Type B pancreatic cell (in vitro differentiated cells): ENCODE measurements at regions not wholly inside any gene's neighbourhood (a gene's known extent, or its start where the extent isn't known, plus 50 kb on each side); places are given as distances from the start of the nearest gene placed in this dataset.

ENCODE experiments used
- DNase-seq: peaks from one replicate; pipeline ENCODE4 v3.0.0; 2021; ENCODE audit warnings: mixed read lengths; ENCODE audit not compliant: unreplicated experiment; ENCODE audit errors: extremely low spot score
- H3K27ac Mint-ChIP-seq: 2 replicates; pipeline ENCODE4 v1.8.0; 2021; ENCODE audit warnings: mild to moderate bottlenecking, mixed read lengths
- H3K27me3 Mint-ChIP-seq: 2 replicates; pipeline ENCODE4 v1.8.0; 2021; ENCODE audit warnings: mixed read lengths
- H3K36me3 Mint-ChIP-seq: 2 replicates; pipeline ENCODE4 v1.8.0; 2021; ENCODE audit warnings: mixed read lengths
- H3K4me1 Mint-ChIP-seq: one replicate; pipeline ENCODE4 v1.8.0; 2021; ENCODE audit warnings: mixed read lengths; ENCODE audit not compliant: unreplicated experiment
- H3K4me3 Mint-ChIP-seq: 2 replicates; pipeline ENCODE4 v1.8.0; 2021; ENCODE audit warnings: mild to moderate bottlenecking, mixed read lengths
- H3K9me3 Mint-ChIP-seq: 2 replicates; pipeline ENCODE4 v1.8.0; 2021; ENCODE audit warnings: mixed read lengths
- TF ChIP-seq, protein P1 (sequence below): fragments of 200-600 bp; sonication (generic); conservative IDR thresholded peaks from 2 replicates; pipeline ENCODE4 v1.5.0; 2021; ENCODE audit warnings: antibody characterized with exemption, mild to moderate bottlenecking

DNA sequence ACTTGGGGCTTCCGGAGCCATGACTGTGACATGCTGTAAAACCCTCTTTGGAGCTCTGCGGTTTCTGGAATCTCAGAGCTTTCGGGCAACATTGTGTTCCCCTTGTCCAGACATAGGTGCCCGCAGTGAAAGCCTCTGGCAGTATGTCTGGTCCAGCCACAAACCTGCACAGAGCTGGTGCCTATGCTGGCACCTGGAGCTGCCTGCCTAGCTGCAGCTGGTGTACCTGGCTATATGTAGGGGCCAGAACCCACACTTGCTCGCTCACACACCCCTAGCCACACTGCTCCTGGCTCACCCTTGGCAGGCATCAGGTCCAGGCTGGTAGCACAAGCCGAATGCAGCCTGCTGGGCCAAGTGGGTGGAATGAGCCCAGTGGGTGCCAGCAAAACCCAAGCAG, 861.1 kb downstream of the FLRT2 start:
- Mint-ChIP-seq H3K27me3 (no peaks in the 10 kb centered on the region), H3K36me3 (no peaks in the 10 kb centered on the region), H3K27ac (no peak overlapping the region), H3K9me3 (no peaks in the 10 kb centered on the region), H3K4me3 (no peak overlapping the region), H3K4me1 (no peaks in the 10 kb centered on the region)
- TF ChIP-seq, protein P1, sequence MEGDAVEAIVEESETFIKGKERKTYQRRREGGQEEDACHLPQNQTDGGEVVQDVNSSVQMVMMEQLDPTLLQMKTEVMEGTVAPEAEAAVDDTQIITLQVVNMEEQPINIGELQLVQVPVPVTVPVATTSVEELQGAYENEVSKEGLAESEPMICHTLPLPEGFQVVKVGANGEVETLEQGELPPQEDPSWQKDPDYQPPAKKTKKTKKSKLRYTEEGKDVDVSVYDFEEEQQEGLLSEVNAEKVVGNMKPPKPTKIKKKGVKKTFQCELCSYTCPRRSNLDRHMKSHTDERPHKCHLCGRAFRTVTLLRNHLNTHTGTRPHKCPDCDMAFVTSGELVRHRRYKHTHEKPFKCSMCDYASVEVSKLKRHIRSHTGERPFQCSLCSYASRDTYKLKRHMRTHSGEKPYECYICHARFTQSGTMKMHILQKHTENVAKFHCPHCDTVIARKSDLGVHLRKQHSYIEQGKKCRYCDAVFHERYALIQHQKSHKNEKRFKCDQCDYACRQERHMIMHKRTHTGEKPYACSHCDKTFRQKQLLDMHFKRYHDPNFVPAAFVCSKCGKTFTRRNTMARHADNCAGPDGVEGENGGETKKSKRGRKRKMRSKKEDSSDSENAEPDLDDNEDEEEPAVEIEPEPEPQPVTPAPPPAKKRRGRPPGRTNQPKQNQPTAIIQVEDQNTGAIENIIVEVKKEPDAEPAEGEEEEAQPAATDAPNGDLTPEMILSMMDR = no peak
- DNase-seq = no peak

DNA sequence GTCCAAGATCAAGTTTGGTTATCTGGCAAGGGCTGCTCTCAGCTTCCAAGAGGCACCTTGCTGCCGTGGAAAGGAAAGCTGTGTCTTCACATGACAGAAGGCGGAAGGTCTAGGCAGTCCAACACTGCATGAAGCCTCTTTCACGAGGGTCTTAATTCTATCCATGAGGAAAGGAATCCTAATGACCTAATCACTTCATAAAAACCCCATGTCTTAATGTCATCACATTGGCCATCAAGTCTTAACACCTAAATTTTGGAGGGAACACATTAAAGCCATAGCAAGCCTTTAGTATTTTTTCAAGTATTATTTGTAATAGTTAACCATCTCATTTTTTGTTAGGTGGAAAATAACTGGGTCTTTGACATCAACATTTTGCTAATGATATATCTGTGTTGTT, 858.3 kb downstream of the FLRT2 start:
- TF ChIP-seq, protein P1 = no peak
- no peaks in the 10 kb centered on the region for H3K4me1 Mint-ChIP-seq
- H3K36me3 Mint-ChIP-seq = no peaks in the 10 kb centered on the region
- no peaks in the 10 kb centered on the region for H3K9me3 Mint-ChIP-seq
- no peak overlapping the region for H3K27ac Mint-ChIP-seq
- H3K27me3 Mint-ChIP-seq = no peaks in the 10 kb centered on the region
- H3K4me3 Mint-ChIP-seq = no peak overlapping the region
- no peak for DNase-seq

DNA sequence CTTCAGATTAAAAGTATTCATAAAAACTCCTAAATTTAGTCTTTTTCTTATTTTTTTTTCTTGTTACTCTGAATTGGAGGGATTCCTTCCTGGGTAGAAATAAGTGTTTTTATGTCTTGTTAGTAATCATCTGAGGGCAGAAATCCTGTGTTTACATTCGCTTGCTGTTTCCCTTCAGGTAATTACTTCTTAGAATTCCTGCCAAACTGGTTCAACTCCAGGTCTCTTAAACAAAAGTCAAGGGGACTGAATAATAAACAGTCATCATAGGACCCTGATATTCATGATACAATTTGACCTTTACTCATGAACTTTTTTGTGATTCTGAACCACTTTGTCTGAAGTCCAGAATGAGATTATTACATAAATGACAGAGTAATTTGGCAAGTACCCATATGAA, 843.9 kb downstream of the FLRT2 start:
- no peak overlapping the region for H3K27ac Mint-ChIP-seq

DNA sequence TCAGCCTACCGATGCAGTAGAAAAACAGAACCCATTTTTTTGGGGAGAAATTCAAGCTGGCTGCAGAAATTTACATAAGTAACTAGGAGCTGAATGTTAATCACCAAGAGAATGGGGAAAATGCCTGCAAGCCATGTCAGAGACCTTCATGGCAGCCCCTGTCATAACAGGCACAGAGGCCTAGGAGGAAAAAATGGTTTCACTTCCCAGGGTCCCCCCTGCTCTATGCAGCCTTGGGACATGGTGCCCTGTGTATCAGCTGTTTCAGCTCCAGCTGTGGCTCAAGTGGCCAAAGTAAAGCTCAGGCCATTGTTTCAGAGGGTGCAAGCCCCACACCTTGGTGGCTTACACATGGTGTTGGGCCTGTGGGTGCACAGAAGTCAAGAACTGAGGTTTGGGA, 842.5 kb downstream of the FLRT2 start:
- peaks cover 5% of the 10 kb centered on the region for H3K9me3 Mint-ChIP-seq
- no peak overlapping the region for H3K4me3 Mint-ChIP-seq
- H3K36me3 Mint-ChIP-seq = no peaks in the 10 kb centered on the region
- no peak for DNase-seq
- TF ChIP-seq, protein P1 = no peak
- no peak overlapping the region for H3K27ac Mint-ChIP-seq
- no peaks in the 10 kb centered on the region for H3K4me1 Mint-ChIP-seq
- no peaks in the 10 kb centered on the region for H3K27me3 Mint-ChIP-seq

More for the DNA sequence above, 843.9 kb downstream of the FLRT2 start:
- TF ChIP-seq, protein P1 = no peak
- DNase-seq = no peak
- no peaks in the 10 kb centered on the region for H3K27me3 Mint-ChIP-seq
- H3K9me3 Mint-ChIP-seq = peaks cover 5% of the 10 kb centered on the region
- H3K4me1 Mint-ChIP-seq = no peaks in the 10 kb centered on the region
- H3K36me3 Mint-ChIP-seq = no peaks in the 10 kb centered on the region
- peak overlapping the region; percentile 1 for H3K4me3 Mint-ChIP-seq

DNA sequence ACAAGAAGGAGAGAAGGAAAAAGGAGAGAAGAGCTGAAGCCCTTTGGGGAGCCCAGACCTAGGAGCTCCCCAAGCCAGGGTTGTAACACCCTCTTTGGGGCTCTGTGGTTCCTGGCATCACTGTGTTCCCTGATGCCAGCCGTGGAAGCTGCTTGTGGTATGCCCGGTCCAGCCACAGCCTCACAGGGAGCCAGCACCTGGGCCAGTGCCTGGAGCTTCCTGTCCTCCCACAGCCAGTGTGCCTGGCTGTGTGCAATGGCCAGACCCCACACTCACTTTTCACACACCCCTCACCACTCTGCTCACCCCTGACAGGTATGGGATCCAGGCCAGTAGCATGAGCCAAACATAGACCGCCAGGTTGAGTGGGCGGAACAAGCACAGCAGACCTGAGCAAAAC, 834.7 kb downstream of the FLRT2 start:
- Mint-ChIP-seq H3K27ac (no peak overlapping the region), H3K4me3 (no peak overlapping the region), H3K9me3 (no peaks in the 10 kb centered on the region), H3K27me3 (no peaks in the 10 kb centered on the region), H3K36me3 (no peaks in the 10 kb centered on the region), H3K4me1 (no peaks in the 10 kb centered on the region)
- TF ChIP-seq, protein P1 = no peak
- DNase-seq = no peak

DNA sequence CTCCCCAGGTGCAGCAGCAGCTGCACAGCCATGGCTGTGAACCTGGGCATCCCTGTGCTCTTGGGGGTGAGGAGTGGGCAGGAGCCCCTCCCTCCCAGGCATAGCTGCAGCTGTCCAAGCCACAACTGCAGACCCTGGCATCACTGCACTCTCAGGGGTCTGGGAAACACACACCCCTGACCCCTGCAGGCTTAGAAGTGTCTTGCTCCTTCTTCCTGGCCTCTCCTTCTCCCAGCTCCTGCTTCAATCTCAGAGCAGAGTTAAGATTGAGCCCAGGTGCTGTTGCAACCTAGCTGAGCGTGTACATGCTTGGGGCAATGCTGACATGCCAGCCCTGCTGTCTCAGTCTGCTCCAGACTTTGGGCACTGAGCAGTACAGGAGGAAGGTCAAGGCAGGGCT, 833.6 kb downstream of the FLRT2 start:
- no peak overlapping the region for H3K27ac Mint-ChIP-seq

More for the DNA sequence above, 833.6 kb downstream of the FLRT2 start:
- Mint-ChIP-seq H3K27me3 (no peaks in the 10 kb centered on the region), H3K9me3 (no peaks in the 10 kb centered on the region), H3K4me1 (no peaks in the 10 kb centered on the region), H3K36me3 (no peaks in the 10 kb centered on the region), H3K4me3 (no peak overlapping the region)
- no peak for DNase-seq
- TF ChIP-seq, protein P1 = no peak
